NCI-H460 (cell line): ENCODE measurements at regions not wholly inside any gene's neighbourhood (a gene's known extent, or its start where the extent isn't known, plus 50 kb on each side); places are given as distances from the start of the nearest gene placed in this dataset.
"Not testable (repeated sequence)": the region's sequence is repeated elsewhere in the genome, so short reads cannot be mapped to it uniquely, and the experiment has no call there.

Source experiments
- DNase-seq: peaks from one replicate; pipeline ENCODE4 v3.0.0-alpha.2; 2016; ENCODE audit warnings: low read depth; ENCODE audit errors: extremely low read depth

DNA sequence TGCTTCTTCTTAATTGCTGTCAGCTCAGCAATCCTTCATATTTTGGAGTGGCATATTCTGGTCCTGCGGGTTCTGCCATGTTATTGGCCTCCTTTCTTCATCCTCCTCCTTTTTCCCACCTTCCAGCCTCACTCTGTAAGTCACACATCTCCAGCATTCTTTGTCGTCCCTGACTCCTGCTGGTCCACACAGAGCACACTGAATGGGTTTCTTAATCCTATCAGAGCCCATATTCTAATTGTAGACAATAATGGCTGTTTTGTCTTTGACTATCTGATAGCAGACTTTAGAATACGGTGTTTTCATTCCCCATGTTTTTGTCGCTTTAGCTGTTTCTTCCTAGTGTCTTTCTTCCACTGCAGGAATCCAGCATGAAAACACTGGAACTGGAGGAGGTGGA lies 389.6 kb downstream of the REEP3 start:
- DNase-seq, result no peak

GRCh38 chr10:63915240-63915639 lies 394.0 kb downstream of the REEP3 start:
- DNase-seq, result no peak

DNA sequence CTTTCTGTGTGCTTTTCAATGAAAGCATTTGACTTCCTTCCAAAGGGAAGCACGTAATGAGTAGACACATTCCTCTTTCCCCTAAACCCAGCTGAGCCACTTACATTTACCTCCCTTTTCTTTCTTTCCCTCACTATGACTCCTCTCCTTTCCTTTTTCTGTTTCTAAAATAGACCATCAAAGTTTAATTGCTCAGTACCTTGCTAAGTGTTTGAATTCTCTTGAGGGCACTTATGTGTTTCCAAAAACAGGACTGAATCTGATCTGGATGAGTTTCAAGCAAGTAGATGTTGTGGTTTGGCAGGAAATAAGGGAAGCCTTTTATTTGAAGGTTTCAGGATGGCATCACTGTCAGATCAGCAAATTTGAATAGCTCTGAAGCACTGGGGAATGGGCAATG lies 396.2 kb downstream of the REEP3 start:
- no peak for DNase-seq

GRCh38 chr10:63919575-63920279 lies 398.5 kb downstream of the REEP3 start:
- no peak for DNase-seq

- no peak for DNase-seq
These were observed 399.7 kb downstream of the REEP3 start for GRCh38 chr10:63920926-63921325.

DNA sequence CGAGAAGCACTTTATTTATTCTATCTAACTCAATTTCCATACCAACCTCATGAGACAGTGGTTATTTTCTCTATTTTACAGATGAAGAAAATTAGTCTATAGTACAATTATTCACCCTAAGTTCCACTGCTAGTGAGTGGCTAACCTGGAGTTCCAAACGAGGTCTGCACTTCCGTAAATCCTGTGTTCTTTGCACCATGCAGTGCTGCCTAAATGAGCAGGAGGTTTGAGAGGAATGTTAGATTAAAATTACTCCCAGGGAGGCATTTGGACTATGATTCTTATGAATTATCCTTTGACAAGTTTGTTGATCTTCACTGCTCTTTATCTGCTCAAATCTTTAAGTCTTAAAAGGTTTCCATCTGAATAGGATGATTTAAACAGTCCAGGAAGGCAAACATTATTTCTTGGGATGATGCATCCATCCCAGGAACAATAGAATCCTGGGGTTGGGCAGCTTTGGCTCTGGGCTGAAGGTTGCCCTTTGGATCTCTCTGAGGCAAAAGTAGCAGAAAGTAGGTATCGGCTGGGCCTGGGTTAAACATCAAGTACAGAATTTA lies 400.8 kb downstream of the REEP3 start:
- DNase-seq, result no peak

DNA sequence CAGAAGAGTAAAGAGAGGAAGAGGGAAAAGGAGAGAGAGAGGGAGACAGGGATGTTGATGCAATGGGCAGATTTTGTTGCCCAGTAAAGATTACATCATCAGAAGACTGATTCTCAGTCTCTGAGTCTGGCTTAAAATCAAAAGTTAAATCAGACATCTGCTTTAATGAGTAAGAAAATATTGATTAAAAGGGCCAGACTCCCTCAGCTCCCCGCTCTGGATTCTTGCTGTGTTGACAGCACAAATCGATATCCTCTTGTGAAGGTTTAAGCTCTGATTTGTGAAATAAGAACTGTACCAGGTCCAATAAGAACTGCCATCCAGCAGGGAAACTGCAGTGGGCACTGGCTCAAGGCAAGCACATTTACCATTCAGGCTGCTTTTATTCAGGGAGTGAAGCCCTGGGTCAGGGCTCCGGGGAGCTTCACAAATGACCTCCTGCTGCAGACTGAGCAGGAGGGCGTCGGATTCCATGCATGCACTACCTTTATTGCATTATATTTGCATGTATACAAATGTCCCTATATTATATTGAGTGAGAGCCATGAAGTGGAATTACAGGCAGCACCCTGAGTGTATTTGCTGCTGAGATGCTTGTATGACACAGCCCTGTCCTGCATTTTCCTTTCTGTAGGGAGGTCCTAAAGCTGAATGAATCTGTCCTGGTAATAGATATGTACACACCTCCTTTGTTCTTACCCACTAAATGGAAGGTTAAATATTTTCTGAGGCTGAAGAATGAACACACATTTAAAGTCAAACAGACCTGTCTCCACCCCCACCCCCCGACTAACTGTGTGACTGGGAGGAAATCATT lies 401.5 kb downstream of the REEP3 start:
- DNase-seq, result no peak

- no peak for DNase-seq
These were observed 408.7 kb downstream of the REEP3 start for GRCh38 chr10:63929831-63930467.

- no peak for DNase-seq
These were observed 409.4 kb downstream of the REEP3 start for GRCh38 chr10:63930584-63930983.

GRCh38 chr10:63935705-63936104 lies 414.5 kb downstream of the REEP3 start:
- peak; percentile 18 for DNase-seq

DNA sequence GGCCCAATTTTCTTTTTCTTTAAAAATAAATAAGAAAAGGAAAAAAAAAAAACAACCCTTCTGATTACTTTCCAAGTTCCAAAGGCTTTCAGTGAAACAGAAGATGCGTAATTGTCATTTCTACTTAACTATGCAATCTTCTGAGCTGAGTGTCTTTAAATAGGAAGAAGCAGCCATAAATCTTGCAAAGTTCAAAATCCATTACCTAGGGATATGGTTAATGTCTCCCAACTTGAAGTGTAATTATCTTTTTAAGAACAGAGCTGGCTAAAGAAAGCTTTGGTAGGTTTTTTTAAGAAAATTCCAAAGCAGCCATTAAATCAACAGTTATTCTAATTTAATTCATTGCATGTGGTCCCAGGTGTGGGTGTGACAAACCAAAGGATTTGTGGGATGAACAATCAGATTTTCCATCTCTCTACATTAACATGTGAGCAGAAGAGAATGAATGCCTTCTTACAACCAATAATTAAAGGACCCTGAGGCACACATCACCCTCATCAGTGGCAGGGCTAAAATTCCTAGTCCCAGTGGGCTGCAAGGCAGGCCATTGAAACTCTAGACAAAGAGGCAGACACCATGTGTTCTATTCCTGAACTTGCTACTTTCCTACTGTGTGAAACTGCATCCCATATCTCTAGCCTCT lies 419.2 kb downstream of the REEP3 start:
- DNase-seq, result no peak

DNA sequence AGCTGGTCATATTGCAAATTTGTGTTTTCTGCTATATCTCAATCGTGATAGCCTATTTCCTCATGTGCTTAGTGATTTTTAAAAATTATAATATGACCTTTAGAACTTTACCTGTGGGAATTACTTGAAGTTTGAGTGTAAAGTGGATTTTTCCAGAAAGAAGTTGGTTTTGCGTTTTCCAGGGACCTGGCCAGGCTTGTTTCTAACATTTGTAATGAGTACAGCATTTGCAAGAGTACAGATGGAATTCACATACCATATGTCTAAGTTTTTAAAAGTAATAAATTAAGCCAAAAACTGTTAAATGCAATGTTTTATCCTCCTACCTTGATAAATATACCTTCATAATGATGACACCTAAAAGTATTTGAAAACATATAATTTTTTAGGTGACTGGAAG lies 443.2 kb downstream of the REEP3 start:
- no peak for DNase-seq

DNA sequence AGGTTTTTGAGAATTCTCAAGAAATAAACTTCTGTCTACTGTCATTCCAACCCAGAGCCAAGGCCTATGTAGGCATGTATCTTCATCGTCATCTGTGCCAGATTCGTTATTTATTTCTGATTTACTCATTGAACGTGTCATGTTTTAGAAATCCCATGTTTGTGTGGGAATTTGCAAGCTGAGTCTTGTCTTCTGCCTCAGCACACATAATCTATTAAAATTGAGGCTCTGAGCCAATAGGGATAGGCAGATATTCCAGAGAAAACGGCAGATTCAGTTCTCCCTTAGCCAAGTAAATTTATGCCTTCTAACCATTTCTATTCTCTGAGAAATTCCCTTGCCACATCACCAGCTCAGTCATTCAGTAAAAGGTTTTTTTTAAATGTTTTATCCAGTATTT lies 444.6 kb downstream of the REEP3 start:
- no peak for DNase-seq

DNA sequence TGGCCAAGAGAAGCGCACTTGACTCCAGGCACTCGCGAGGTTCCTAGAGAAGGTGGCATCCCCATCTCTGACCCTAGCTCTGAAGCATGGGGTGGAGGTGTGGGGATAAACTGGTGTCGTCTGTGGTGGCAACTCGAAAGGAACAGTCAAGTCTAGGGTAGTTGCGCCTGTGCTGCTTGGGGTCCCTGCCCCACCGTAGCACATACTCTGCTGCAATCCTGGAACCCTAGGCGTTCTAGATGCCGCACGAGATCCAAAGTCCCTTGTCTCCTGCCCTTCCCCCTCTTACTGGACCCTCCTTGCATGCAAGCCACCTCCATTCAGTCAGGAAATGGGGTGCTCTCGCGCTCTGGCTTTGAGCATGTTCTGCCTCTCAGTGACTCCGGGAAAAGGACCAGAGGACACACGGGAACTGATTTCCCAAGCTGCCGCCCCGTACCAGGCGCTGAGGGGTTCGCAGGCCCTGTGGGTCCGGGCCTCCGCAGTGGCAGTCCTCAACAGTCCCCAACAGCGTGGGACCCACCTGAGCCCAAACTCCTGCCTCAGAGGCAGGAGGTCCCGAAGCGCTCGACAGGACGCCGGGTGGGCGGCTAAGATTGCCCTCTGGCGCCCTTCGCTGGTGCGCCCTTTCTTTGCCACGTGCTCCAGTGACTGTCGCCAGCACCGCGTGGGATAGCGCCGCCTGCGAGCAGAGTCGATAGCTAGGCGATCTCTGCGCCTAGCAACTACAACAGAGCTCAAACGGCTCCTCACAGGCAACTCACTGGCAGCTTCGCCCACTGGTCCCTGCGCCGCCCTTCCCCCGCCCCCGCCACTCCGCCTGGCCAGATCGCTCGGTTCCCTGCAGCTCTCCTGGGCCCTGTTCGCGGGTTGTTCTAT lies 452.0 kb downstream of the REEP3 start:
- no peak for DNase-seq

DNA sequence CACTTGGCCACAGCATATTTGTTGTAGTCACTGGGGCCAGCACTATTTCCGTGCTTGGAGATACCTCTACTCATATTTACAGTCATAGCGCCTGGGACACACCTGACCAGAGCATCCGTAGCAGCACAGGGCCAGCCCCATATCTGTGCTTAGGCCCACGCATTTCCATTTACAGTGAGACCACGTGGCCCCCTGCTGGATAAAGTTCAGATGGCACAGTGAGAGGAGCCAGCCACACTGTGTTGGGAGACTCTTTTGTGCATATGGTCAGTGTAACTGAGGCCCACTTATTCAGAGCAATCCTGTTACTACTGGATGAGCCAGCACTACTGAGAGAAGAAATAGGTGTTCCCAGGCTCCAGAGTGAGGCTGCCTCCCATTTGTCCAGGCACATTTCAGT lies 455.3 kb downstream of the REEP3 start:
- peak; percentile 37 for DNase-seq

DNA sequence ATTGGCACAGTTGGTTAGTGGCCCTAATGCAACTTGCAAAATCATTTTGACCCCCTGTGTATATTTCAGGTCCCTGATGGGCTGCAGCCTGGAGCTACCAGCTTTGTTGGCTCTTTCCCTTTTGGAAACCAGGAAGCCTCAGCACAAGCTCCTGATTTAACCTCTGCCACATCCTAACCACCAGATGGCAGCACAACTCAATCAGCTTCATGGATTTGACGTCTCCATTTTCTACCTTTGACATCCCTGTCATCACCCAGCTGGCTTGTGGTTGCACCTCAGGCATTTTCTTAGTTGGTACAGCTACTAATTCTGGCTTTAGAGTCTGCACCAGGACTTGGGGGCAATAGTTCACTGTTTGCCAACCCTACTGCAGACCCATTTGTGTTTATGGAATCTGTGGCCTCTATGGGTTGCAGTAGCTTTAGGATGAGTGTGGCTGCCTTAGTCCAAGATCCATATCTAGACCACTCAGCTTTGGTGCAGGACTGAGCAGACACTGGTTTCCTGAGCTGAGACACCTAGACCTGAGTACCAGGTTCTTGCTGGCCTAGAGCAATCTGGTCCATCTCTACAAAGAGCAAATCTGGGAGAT lies 456.2 kb downstream of the REEP3 start:
- DNase-seq, result peak; percentile 51

GRCh38 chr10:63980870-63981269 lies 459.7 kb downstream of the REEP3 start:
- not testable (repeated sequence) for DNase-seq

DNA sequence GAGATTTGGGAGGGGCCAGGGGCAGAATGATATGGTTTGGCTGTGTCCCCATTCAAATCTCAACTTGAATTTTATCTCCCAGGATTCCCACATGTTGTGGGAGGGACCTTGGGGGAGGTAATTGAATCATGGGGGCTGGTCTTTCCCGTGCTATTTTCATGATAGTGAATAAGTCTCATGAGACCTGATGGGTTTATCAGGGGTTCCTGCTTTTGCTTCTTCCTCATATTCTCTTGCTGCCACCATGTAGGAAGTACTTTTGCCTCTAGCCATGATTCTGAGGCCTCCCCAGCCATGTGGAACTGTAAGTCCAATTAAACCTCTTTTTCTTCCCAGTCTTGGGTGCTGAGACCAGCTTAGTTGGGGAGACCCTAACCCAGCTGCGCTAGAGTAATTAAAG lies 462.9 kb downstream of the REEP3 start:
- DNase-seq, result not testable (repeated sequence)

GRCh38 chr10:63986536-63986935 lies 465.3 kb downstream of the REEP3 start:
- DNase-seq, result no peak

DNA sequence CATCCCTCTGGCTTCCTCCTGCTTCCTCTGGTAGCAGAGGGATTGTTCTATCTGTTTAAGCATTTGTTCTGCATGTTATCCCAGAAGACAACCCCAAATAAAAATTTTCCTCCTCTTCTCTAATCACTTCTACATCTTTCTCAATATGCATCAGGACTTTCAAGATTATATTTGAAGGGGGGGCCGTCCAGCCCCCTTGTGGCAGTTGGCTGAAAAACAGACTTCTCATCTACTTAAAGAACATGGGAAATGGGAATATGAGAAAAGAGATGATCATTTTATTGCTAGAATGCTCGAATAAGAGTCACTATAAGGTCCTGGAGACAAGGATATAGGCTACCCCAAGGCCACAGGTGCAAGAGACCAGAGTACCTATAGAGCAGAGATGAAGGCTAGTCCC lies 466.0 kb downstream of the REEP3 start:
- no peak for DNase-seq
